HepG2 (cell line): ENCODE measurements at regions not wholly inside any gene's neighbourhood (a gene's known extent, or its start where the extent isn't known, plus 50 kb on each side); places are given as distances from the start of the nearest gene placed in this dataset.

Experiments used
- FUBP1 ChIP-seq: sonication (generic); formaldehyde crosslinking; IDR thresholded peaks from 2 replicates; pipeline ENCODE4 v1.5.1; 2020; ENCODE audit warnings: missing genetic modification reagents, mild to moderate bottlenecking, borderline replicate concordance
- HES4 ChIP-seq: sonication (generic); formaldehyde crosslinking; IDR thresholded peaks from 2 replicates; pipeline ENCODE4 v1.9.0; 2021; ENCODE audit warnings: mild to moderate bottlenecking, missing genetic modification reagents, borderline replicate concordance
- HOXA7 ChIP-seq: sonication (generic); formaldehyde crosslinking; IDR thresholded peaks from 2 replicates; pipeline ENCODE4 v1.8.1; 2022; ENCODE audit warnings: mild to moderate bottlenecking, missing genetic modification reagents, moderate library complexity
- KDM5A ChIP-seq: fragments of 200-600 bp; sonication (generic); IDR thresholded peaks from 2 replicates; pipeline ENCODE4 v1.7.0; 2018; ENCODE audit warnings: antibody characterized with exemption, mild to moderate bottlenecking, low read length, borderline replicate concordance
- MTERF4 ChIP-seq: sonication (generic); formaldehyde crosslinking; IDR thresholded peaks from 2 replicates; pipeline ENCODE4 v1.8.0; 2023; ENCODE audit warnings: mild to moderate bottlenecking, missing genetic modification reagents
- POGK ChIP-seq: sonication (generic); formaldehyde crosslinking; conservative IDR thresholded peaks from 2 replicates; pipeline ENCODE4 v1.8.0; 2022; ENCODE audit warnings: mild to moderate bottlenecking, moderate library complexity, missing genetic modification reagents
- SOX13 ChIP-seq, 3 experiments: fragments of 450-650 bp in 1 of 3; sonication (generic) in 1 of 3; formaldehyde crosslinking in 1 of 3; IDR thresholded peaks in 2 of 3; conservative IDR thresholded peaks in 1 of 3; 2 replicates each; pipeline versions ENCODE4 v1.5.0 to v1.6.1; 2016 to 2020; ENCODE audit warnings: antibody characterized with exemption in 1 of 3, mild to moderate bottlenecking in 1 of 3, missing compliant biosample characterization in 1 of 3, missing genetic modification reagents in 1 of 3, moderate library complexity in 1 of 3
- SP4 ChIP-seq: sonication (generic); formaldehyde crosslinking; IDR thresholded peaks from 2 replicates; pipeline ENCODE4 v1.8.1; 2023; ENCODE audit warnings: mild to moderate bottlenecking, missing genetic modification reagents
- SRY ChIP-seq: sonication (generic); formaldehyde crosslinking; IDR thresholded peaks from 2 replicates; pipeline ENCODE4 v1.8.0; 2022; ENCODE audit warnings: mild to moderate bottlenecking, missing genetic modification reagents
- TCF7L2 ChIP-seq: IDR thresholded peaks from 2 replicates; pipeline ENCODE4 v1.6.1; 2011; ENCODE audit warnings: mild to moderate bottlenecking, low read depth, low read length, moderate library complexity
- THYN1 ChIP-seq: sonication (generic); formaldehyde crosslinking; IDR thresholded peaks from 2 replicates; pipeline ENCODE4 v1.8.1; 2023; ENCODE audit warnings: low read depth, mild to moderate bottlenecking, moderate library complexity, missing genetic modification reagents, borderline replicate concordance
- ZNF251 ChIP-seq: sonication (generic); formaldehyde crosslinking; IDR thresholded peaks from 2 replicates; pipeline ENCODE4 v1.9.0; 2021; ENCODE audit warnings: mild to moderate bottlenecking, missing genetic modification reagents
- ZNF484 ChIP-seq: sonication (generic); formaldehyde crosslinking; IDR thresholded peaks from 2 replicates; pipeline ENCODE4 v1.5.1; 2020; ENCODE audit warnings: mild to moderate bottlenecking, low read depth, missing genetic modification reagents, borderline replicate concordance
- ZNF639 ChIP-seq: conservative IDR thresholded peaks from 2 replicates; pipeline ENCODE4 v1.6.1; 2018; ENCODE audit warnings: missing genetic modification reagents
- ZNF773 ChIP-seq: sonication (generic); formaldehyde crosslinking; IDR thresholded peaks from 2 replicates; pipeline ENCODE4 v1.4.0; 2020; ENCODE audit warnings: missing genetic modification reagents, borderline replicate concordance
- TF ChIP-seq, protein P1 (sequence below): fragments of 450-650 bp; IDR thresholded peaks from 2 replicates; pipeline ENCODE4 v1.6.1; 2017; ENCODE audit warnings: mild to moderate bottlenecking
- TF ChIP-seq, protein P2 (sequence below): sonication (generic); formaldehyde crosslinking; IDR thresholded peaks from 2 replicates; pipeline ENCODE4 v1.5.1; 2020; ENCODE audit warnings: missing genetic modification reagents, mild to moderate bottlenecking, borderline replicate concordance

DNA sequence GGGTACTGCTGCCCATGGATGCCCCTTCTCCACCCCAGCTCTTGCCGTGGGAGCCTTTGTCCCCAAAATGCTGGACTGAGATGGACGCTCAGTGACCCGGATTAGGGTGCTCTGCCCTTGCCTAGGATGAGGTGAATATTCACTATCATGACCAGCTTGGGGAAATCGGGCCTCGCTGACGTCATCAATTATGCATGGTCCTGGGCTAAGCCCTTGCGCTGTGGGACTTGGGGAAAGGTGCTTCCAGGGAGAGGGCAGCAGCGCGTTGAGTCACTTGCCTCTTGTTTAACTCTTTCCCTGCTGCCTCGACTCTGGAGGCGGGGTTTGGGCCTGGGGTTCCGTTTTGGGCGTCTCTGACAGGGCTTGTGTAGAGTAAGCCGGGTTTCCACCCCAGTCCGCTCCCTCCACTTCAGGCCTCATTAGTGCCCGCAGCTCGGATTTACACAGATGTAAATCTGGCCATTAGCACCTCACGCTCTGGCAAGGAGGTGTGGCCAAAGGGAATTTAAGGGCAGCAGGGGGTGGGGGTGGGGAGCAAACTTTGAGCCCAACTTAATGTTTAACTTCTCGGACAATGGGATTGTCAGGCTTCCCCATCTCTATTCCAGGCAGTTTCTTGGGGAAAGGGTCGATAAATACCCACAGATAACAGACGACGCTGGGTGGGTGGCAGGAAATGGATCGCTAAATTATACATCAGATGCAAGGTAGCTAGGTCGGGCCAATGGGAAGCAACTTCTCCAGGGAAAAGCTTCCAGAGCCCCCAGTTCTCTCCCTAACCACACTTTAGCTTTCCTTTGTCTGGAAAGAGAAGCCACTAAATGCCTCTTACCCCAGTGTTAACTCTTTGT is 51.3 kb upstream of the TCF7L2 start (continued):
- TF ChIP-seq THYN1 (CRISPR knock-in tag): no peak
- TF ChIP-seq SRY (CRISPR knock-in tag): no peak
- TF ChIP-seq MTERF4 (CRISPR knock-in tag): peak; percentile 85; the same call in 1 of the 2 replicates
- no peak for TF ChIP-seq TCF7L2
- TF ChIP-seq FUBP1 (CRISPR knock-in tag): no peak
- TF ChIP-seq ZNF484 (CRISPR knock-in tag): no peak
- peak; percentile 97 for TF ChIP-seq SOX13 (IDR thresholded peaks at IDR 0.05)
- peak in 1 of 2 experiments; percentile 96; a peak in 2 of 4 replicates for TF ChIP-seq SOX13 (CRISPR knock-in tag; conservative IDR thresholded peaks at IDR 0.05 in 1 of 2, IDR thresholded peaks at IDR 0.05 in 1 of 2)
- TF ChIP-seq ZNF639 (CRISPR knock-in tag): peak; percentile 55; the same call in 1 of the 2 replicates
- no peak; the same call in 1 of the 2 replicates for TF ChIP-seq KDM5A
- no peak for TF ChIP-seq HOXA7
- TF ChIP-seq HES4 (CRISPR knock-in tag): peak; percentile 32; the same call in 1 of the 2 replicates
- TF ChIP-seq ZNF251 (CRISPR knock-in tag): no peak
- TF ChIP-seq SP4 (CRISPR knock-in tag): peak; percentile 18; the same call in 1 of the 2 replicates
- TF ChIP-seq POGK (CRISPR knock-in tag): no peak
- TF ChIP-seq, protein P1, sequence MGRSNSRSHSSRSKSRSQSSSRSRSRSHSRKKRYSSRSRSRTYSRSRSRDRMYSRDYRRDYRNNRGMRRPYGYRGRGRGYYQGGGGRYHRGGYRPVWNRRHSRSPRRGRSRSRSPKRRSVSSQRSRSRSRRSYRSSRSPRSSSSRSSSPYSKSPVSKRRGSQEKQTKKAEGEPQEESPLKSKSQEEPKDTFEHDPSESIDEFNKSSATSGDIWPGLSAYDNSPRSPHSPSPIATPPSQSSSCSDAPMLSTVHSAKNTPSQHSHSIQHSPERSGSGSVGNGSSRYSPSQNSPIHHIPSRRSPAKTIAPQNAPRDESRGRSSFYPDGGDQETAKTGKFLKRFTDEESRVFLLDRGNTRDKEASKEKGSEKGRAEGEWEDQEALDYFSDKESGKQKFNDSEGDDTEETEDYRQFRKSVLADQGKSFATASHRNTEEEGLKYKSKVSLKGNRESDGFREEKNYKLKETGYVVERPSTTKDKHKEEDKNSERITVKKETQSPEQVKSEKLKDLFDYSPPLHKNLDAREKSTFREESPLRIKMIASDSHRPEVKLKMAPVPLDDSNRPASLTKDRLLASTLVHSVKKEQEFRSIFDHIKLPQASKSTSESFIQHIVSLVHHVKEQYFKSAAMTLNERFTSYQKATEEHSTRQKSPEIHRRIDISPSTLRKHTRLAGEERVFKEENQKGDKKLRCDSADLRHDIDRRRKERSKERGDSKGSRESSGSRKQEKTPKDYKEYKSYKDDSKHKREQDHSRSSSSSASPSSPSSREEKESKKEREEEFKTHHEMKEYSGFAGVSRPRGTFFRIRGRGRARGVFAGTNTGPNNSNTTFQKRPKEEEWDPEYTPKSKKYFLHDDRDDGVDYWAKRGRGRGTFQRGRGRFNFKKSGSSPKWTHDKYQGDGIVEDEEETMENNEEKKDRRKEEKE: no peak
- TF ChIP-seq, protein P2, sequence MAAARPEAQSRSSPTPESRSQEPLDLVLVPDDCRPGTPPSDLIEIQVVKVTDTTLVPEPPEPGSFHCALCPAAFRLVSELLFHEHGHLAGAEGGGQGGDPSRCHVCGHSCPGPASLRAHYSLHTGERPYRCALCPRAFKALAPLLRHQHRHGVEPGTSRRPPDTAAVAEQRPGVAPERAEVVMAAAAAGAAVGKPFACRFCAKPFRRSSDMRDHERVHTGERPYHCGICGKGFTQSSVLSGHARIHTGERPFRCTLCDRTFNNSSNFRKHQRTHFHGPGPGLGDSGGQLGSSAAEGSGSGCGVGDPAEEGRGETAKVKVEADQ (CRISPR knock-in tag): no peak; the same call in 1 of the 2 replicates
- TF ChIP-seq ZNF773 (CRISPR knock-in tag): no peak
